GM21423 (cell line): ENCODE measurements at regions not wholly inside any gene's neighbourhood (a gene's known extent, or its start where the extent isn't known, plus 50 kb on each side); places are given as distances from the start of the nearest gene placed in this dataset.
"Not testable (repeated sequence)": the region's sequence is repeated elsewhere in the genome, so short reads cannot be mapped to it uniquely, and the experiment has no call there.

Experiments used
- ATAC-seq: cut with Tn5 transposase; IDR thresholded peaks from one replicate; pipeline ENCODE4 v1.9.1; 2021; ENCODE audit warnings: mild to moderate bottlenecking, moderate library complexity; ENCODE audit not compliant: unreplicated experiment

DNA sequence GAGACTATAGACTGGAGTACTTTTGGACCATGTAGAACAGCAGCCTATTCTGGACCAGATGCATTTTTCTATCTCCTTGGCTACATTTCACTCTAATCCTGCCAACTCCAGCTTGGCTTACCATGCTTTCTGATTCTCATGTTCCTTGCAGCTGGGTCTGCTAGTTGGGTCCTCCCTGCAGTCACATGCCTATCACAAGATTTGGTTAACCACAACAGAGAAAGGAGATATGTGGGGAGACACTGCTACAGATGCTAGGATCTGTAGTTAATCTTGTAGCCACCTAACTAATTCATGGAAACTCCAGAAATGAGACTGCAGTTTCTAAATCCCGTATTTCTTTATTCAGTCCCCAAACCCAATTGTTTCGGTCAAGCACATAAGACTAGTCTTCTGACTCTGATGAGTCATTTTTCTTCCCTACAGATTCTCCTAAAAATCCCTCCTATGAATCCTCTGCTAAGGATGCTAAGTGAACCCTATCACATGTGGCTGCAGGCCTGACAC is 410.6 kb downstream of the DAD1 start:
- ATAC-seq: no peak

DNA sequence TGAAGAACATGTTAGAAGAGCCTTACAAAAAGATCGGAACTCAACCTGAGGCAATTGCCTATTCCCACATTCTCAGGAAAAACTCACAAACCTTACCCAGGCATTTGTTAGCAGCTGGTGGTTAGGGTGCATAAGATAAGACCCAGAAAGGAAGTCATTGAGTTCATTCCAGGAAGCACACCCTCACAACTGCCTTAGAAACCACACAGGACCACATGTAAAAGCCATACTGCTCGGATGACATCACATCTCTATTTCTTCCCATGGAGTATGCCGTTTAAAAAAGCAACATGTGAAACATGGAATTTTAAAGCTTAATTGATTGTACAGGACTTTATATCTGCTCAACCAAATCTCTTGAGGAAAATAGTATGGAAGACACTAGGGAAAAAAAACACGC is 411.2 kb downstream of the DAD1 start:
- ATAC-seq: no peak

- ATAC-seq: no peak
Measured at GRCh38 chr14:22176957-22177356, 412.1 kb downstream of the DAD1 start.

DNA sequence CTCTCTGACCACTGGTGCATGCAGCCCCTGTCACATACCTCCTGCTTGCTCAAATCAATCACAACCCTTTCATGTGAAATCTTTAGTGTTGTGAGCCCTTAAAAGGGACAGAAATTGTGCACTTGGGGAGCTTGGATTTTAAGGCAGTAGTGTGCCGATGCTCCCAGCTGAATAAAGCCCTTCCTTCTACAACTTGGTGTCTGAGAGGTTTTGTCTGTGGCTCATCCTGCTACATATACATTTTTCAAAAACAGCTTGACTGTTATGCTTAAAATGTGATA is 413.8 kb downstream of the DAD1 start:
- not testable (repeated sequence) for ATAC-seq

DNA sequence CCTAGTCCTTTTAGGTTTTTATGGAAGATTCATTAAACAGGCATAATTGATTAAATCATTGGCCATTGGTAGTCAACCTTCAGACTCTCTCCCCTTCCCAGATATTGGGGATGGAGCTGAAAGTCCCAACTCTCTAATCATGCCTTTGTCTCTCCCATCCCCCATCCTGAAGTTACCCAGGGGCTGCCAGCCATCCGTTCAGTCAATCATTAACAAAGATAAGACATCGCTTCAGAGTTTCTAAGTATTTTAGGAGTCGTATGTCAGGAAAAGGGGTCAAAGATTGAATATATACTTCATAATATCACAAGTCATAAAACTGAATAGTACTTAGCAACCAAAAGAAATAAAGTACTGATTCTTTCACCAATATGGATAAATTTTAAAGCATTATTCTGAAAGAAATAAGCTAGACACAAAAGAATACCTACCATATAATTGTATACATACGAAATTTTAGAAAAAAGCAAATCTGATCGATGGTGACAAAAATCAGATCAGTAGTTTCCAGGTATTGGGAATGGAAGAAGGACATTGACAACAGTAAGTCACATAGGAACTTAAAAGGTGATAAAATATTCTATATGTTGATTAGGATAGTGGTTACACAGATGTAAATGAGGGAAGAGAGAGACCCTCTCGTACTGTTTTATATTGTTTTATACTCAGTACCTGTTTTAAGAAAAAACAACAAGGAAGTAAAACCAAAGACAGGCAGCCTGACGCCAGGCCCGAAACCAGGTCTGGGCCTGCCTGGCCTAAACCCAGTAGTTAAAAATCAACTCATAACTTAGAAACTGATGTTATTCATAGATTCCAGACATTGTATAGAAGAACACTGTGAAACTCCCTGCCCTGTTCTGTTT is 414.4 kb downstream of the DAD1 start:
- no peak for ATAC-seq

DNA sequence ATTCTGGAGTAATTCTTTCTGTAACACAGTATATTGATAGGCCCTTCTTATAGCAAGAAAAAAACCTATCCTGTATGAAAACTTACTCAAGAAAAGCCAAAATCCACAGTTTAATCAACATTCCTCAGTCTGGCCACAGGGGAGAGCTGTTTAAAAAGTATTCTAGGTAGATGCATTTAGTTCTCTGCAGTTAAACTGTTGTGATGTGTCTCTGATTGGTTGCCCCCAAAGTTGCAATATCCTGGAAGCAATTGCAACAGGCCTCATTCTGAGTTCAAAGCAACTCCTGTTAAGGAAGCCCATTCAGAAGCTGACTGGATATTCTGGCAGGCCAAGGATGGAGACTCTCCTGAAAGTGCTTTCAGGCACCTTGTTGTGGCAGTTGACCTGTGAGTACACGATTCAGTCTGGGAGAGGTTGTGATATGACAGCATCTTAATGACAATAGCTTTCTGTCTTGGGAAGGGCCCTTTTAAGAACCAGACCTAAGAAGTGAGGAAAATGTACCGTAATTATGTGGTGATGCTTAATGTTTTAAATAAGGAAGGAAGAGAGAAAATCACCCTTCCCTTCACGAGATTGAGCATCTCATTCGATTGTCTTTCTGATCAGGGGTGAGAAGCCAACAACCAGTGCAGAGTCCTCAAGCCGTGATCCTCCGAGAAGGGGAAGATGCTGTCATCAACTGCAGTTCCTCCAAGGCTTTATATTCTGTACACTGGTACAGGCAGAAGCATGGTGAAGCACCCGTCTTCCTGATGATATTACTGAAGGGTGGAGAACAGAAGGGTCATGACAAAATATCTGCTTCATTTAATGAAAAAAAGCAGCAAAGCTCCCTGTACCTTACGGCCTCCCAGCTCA is 420.7 kb downstream of the DAD1 start:
- no peak for ATAC-seq

DNA sequence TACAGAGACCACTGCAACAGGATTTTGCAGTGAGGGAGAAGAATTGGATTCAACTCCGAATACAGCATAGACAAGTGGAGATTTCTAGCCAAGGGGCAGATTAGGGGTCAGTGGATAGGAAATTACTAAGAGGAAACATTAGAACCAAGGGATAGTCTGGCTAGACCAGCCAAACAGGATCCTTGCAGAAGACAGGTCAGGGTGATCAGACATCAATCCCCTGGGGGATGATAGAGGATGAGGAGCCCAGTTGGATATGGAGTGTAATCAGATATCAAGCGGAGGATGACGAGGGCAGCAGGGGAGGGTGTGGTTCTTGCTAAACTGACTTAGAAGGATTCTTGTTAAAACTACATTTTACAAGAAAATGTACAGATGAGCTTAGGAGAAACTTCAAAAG is 424.4 kb downstream of the DAD1 start:
- ATAC-seq: no peak

DNA sequence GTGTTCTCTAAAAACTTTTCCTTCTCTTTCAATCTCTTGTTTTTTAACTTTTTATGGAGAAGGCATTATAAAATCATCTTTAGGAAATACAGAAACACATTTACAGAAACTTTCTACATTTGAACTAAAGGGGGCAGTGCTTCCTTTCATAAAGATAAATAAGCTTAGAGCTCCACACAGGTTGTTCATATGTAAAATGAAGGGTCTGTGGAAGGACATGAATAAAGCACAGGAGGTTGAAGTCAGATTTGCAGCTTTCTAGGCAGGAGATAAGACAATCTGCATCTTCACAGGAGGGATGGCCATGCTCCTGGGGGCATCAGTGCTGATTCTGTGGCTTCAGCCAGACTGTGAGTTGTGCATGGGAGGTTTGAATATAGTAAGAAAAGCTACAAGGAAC is 426.0 kb downstream of the DAD1 start:
- no peak for ATAC-seq

DNA sequence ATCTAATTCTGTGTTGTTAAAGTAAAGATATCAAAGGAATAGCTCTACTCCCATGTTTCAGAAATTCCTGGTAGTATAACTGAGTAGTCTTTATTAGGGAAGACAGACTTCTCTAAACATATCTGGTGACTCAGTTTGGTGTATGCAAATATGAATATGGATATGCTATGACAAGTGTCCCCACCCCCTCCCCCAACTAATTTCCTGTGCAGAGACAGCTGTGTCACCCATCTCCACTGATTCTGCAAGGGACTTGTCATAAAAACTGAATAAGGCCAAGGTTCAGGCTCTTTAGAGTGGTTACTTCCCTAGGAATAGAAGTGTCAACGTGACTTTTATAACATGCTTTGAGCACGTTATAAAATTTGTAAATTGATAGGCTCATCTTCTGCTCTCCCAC is 429.1 kb downstream of the DAD1 start:
- ATAC-seq: no peak

GRCh38 chr14:22159099-22159498 is 429.9 kb downstream of the DAD1 start:
- ATAC-seq: no peak

- ATAC-seq: no peak
Measured at GRCh38 chr14:22158560-22158959, 430.5 kb downstream of the DAD1 start.

DNA sequence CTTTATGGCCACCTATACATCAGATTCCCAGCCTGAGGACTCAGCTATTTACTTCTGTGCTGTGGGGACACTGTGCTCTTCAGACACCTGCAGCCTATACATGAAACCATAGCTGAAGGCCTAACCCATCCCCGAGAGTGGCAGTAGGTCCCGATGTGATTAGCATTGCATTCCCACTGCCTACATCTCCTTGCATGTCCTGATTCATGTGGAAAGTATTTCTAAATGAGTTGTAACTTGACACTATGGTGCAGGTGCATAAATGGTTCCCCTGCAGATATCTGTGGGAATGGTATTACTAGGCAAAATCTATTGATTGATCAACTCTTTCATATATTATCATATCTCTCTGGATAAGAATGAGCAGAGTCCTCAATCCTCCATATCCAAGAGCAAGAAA is 433.5 kb downstream of the DAD1 start:
- no peak for ATAC-seq

GRCh38 chr14:22152903-22153302 is 436.1 kb downstream of the DAD1 start:
- no peak for ATAC-seq

- no peak for ATAC-seq
Measured at GRCh38 chr14:22152161-22152870, 436.7 kb downstream of the DAD1 start.

- ATAC-seq: no peak
Measured at GRCh38 chr14:22151121-22151520, 437.9 kb downstream of the DAD1 start.

DNA sequence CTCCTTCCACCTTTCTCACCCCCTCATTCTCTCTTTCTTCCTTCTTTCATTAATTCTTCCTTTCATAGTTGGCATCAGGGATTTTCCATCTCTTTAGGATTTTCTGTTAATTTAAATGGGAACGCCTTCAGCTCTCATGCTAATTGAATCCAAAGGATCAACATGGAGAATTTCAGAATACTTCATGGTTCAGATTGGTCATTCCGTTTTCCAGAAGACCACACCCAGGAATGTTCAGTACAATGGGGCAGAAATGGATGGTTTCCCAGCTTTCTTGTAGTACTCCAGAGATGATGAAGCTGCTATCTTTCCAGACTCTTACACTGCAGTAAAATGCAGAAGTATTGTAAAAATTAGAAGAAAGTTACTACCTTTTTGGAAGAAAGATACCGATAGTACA is 440.0 kb downstream of the DAD1 start:
- ATAC-seq: no peak

DNA sequence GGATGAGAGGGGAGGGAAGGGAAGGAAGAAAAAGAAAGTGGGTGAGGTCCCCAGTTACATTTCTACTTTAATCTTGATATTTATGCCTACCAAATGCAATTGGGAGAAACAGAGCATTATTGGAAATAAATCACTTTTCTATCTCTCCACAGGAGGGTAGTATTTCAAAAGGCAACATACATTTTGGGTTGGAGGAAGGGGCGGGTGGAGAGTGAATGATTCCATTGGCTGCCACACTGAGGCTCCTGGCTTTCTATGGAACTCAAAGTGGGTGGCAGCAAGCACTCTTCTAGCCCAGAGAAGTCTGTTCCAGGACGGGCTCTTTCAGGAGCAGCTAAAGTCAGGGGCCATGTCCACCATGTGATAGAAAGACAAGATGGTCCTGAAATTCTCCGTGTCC is 441.3 kb downstream of the DAD1 start:
- ATAC-seq: no peak

GRCh38 chr14:22143363-22143762 is 445.7 kb downstream of the DAD1 start:
- ATAC-seq: no peak

DNA sequence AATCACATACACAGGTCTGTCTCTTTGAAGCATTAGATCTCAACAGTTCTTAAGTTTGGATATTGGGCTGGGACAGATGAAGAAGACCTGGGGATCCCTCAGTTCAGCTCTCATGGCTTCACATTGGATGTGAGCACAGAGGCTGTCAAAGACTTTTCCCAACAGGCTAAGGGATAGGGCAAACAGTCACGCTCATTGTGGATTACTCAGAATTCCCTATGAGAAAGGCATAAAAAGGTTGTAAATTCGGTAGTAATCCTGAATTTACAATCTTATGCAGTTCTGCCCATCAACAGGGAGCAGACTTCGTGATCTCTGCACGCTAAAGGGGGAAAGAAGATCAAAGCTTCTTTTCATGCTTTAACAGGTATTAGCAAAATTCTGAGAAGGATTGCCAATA is 448.4 kb downstream of the DAD1 start:
- no peak for ATAC-seq

GRCh38 chr14:22131749-22132476 is 457.1 kb downstream of the DAD1 start:
- no peak for ATAC-seq

DNA sequence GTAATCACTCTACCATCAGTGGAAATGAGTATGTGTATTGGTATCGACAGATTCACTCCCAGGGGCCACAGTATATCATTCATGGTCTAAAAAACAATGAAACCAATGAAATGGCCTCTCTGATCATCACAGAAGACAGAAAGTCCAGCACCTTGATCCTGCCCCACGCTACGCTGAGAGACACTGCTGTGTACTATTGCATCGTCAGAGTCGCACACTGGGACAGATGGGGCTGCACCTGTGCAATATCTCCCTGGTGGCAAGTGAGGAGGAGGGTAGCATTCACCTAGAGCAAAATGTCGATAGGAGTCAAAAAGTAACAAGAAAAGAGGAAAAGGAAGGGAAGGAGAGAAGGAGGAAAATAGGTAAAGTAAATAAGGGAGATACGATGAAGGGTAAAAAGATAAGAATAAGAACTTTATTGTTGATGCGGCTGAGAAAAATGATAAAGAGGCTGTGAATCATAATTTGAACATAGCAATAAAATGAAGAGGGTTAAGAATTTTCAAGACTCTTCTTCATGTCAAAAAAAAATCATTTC is 450.5 kb upstream of the OR4E1 start:
- no peak for ATAC-seq
